IMR-90 (cell line): ENCODE measurements at regions not wholly inside any gene's neighbourhood (a gene's known extent, or its start where the extent isn't known, plus 50 kb on each side); places are given as distances from the start of the nearest gene placed in this dataset.

Experiments used
- BHLHE40 ChIP-seq: fragments of 150-350 bp; IDR thresholded peaks from 2 replicates; pipeline ENCODE4 v1.6.1; 2016; ENCODE audit warnings: mild to moderate bottlenecking, low read depth, low read length
- CEBPB ChIP-seq: IDR thresholded peaks from 2 replicates; pipeline ENCODE4 v1.6.1; 2012; ENCODE audit warnings: low read depth, low read length, improper control_type of control experiment
- MXI1 ChIP-seq: IDR thresholded peaks from 2 replicates; pipeline ENCODE4 v1.6.1; 2012; ENCODE audit warnings: low read depth, mild to moderate bottlenecking, low read length, moderate library complexity, borderline replicate concordance
- POLR2A ChIP-seq: IDR thresholded peaks from 2 replicates; pipeline ENCODE4 v1.6.1; 2012; ENCODE audit warnings: mild to moderate bottlenecking, low read depth, low read length
- RAD21 ChIP-seq: IDR thresholded peaks from 2 replicates; pipeline ENCODE4 v1.6.1; 2012; ENCODE audit warnings: low read length, improper control_type of control experiment
- RCOR1 ChIP-seq: IDR thresholded peaks from 2 replicates; pipeline ENCODE4 v1.6.1; 2012; ENCODE audit warnings: mild to moderate bottlenecking, low read length, improper control_type of control experiment; ENCODE audit not compliant: insufficient replicate concordance
- SMC3 ChIP-seq: fragments of 150-350 bp; IDR thresholded peaks from 2 replicates; pipeline ENCODE4 v1.6.1; 2016; ENCODE audit warnings: low read depth, mild to moderate bottlenecking, antibody characterized with exemption, low read length, moderate library complexity
- USF2 ChIP-seq: fragments of 150-350 bp; IDR thresholded peaks from 2 replicates; pipeline ENCODE4 v1.6.1; 2017; ENCODE audit warnings: mild to moderate bottlenecking, antibody characterized with exemption, low read length, low read depth
- TF ChIP-seq, protein P1 (sequence below): conservative IDR thresholded peaks from 2 replicates; pipeline ENCODE4 v1.5.1; 2012; ENCODE audit warnings: mild to moderate bottlenecking, low read depth, low read length, improper control_type of control experiment

DNA sequence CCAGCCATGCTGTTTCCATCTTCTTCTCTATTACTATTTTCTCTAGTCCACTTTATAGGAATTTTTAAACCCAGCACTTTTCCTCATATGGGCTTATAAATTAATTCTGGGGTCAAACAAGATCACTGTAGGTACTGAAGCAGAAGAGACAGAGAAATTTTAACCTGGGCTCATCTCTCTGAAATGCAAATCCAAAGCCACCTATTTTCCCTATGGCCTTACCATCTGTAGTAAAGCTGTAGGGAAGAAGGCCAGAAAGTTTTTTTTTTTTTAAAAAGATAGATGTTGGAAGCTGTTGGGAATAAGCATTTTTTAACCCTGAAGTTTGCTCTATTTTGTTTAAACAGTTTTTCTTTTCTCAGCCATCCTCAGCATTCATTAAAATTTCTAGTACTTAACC is 367.4 kb downstream of the CD109 start:
- TF ChIP-seq USF2 = no peak
- no peak for TF ChIP-seq RCOR1
- TF ChIP-seq RAD21 = no peak
- TF ChIP-seq POLR2A = no peak
- TF ChIP-seq, protein P1, sequence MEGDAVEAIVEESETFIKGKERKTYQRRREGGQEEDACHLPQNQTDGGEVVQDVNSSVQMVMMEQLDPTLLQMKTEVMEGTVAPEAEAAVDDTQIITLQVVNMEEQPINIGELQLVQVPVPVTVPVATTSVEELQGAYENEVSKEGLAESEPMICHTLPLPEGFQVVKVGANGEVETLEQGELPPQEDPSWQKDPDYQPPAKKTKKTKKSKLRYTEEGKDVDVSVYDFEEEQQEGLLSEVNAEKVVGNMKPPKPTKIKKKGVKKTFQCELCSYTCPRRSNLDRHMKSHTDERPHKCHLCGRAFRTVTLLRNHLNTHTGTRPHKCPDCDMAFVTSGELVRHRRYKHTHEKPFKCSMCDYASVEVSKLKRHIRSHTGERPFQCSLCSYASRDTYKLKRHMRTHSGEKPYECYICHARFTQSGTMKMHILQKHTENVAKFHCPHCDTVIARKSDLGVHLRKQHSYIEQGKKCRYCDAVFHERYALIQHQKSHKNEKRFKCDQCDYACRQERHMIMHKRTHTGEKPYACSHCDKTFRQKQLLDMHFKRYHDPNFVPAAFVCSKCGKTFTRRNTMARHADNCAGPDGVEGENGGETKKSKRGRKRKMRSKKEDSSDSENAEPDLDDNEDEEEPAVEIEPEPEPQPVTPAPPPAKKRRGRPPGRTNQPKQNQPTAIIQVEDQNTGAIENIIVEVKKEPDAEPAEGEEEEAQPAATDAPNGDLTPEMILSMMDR = no peak
- TF ChIP-seq CEBPB = no peak
- TF ChIP-seq MXI1 = no peak
- no peak for TF ChIP-seq BHLHE40
- TF ChIP-seq SMC3 = no peak
